HG03045 (cell line): ENCODE measurements at regions not wholly inside any gene's neighbourhood (a gene's known extent, or its start where the extent isn't known, plus 50 kb on each side); places are given as distances from the start of the nearest gene placed in this dataset.

Experiments
- ATAC-seq: cut with Tn5 transposase; IDR thresholded peaks from one replicate; pipeline ENCODE4 v1.9.1; 2021; ENCODE audit warnings: mild to moderate bottlenecking, moderate library complexity; ENCODE audit not compliant: unreplicated experiment

- ATAC-seq, result no peak
Measured at GRCh38 chr3:14307656-14308302, 94.6 kb upstream of the SLC6A6 start.

- no peak for ATAC-seq
Measured at GRCh38 chr3:14311729-14312128, 90.7 kb upstream of the SLC6A6 start.

DNA sequence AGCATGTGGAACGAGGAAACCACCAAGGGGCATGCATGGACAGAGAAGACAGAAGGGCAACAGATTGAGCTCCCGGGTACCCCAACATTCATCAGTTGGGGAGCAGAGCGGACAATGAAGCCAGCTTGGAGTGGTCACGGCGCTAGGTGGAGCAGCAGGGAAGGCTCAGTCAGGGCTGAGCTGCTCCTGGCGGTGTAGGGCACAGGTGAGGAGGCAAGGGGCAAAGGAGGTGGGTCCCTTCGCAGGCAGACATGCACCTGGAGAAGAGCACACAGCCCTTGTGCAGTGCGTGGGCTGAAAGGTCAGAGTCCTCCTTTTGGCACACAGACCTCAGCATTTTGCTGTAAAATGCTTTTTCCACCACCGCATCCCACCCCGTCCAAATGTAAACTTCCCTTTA is 90.0 kb upstream of the SLC6A6 start:
- ATAC-seq, result no peak

- no peak for ATAC-seq
Measured at GRCh38 chr3:14317057-14317553, 85.3 kb upstream of the SLC6A6 start.

GRCh38 chr3:14318646-14319045 is 83.8 kb upstream of the SLC6A6 start:
- ATAC-seq, result no peak

DNA sequence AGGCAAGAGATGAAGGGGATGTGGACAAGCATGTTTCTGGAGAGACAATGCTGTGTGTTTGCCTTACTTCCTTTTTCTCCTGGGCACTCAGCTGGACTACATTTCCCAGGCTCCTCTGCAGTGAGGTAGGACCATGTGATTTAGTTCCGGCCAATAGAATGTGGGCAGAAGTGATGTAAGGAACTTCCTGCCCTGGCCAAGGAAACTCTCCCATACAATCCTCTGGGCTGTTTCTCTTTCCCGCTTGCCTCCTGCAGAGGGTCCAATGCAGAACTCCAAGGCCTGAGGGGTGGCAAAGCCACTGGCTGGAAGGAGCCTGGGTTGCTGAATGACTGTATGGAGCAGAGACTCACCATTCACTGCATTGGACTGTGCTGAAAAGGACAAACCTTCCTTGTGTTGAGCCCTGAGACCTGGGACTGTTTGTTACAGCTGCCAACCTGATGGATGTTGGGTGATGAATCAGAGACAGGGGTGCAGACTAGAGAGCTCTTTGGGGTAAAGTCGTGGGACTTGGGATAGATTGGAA is 82.7 kb upstream of the SLC6A6 start:
- ATAC-seq, result no peak

DNA sequence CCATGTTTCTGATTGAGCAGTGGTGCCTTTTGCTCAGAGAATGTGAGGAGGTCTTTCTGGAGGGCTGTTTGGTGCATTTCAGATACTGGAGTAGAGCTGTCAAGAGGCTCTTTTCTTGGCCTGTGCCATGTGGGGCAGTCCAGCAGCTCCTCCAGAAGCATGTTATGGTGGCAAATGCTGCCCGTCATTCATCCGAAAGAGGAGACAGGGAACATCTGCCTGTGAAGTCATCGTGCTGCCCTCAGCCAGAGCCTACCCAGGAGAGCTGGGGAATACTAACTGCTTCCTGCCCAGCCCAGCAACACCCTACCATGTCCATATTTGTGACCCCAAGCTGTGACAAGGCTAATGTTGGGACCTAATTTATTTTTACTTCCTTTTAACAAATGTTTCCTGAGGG is 82.2 kb upstream of the SLC6A6 start:
- no peak for ATAC-seq

DNA sequence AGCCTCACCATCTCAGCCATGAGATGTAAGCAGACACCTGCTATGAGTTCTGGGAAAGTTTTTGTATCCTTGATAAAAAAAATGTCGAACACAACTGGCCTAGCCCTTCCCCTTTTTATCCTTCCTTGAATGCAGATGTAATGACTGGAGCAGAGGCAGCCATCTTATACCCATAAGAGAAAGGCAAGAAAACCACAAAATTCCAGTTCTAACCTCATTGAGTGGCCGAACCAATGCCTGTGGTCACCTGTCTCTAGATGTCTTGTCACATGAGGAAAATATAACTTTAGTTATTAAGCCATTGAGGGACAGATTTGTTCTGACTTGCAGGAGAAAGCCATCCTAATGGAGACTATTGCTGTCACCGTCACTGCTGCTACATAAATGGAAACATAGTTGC is 80.4 kb upstream of the SLC6A6 start:
- ATAC-seq, result no peak

DNA sequence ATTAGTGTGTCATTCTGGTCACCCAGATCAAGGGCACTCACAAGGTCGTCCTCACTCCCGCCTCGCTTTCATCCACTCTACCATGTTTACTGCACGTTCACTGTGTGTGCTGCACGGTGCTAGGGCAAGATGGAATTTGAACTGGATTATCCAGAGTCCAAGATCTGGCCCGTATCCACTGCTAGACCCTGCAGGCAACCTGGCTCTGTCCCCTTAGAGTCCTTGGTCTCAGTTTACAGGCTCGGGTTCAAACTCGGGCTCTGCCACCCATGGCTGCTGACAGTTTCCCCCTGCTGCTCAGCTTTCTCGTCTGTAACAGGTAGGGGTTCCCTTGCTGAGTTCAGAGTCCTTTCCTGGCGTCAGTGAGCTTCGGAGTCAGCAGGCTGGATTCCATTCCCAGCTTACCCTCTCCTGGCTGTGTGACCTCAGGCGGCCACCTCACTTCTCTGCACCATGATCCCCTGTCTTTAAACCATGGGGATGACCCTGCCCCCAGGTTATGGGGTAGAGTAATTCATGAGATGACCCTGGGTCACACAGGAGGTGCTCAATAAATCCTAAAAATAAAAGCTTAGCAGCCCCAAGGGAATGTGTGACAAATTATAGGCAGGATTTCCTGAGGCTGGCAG is 79.6 kb upstream of the SLC6A6 start:
- ATAC-seq, result no peak

GRCh38 chr3:14323401-14324223 is 78.8 kb upstream of the SLC6A6 start:
- no peak for ATAC-seq

DNA sequence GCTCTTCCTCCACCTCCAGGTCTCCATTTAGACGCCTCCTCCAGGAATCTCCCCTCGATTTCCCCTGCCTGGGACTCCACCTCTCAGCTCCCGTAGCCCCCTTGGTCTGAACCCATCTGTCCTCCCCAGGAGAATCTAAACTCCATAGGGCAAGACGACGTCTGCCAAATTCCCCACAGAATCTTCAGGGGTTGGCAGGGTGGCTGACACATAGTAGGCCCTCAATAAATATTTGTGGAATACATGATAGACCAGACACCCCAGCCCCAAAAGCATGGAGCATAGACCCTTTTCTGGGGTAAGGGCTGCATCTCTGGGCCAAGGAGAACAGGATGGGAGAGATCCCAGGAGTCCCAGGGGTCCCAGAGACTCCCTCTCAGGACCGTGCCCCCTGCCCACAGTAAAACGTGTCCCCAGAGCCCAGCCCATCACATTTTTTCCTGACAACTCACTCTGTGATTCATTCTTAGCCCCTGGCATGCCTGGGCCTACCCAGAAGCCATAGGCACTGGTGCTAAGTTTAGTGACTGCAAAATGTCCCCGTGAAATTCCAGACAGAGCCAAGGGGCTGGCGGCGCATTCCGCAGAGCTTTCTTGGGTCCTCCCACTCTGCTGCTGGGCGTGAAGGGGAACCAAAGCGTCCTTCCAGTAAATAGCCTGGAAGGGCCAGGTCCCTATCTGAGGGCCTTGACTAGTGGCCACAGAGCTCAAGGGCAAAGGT is 78.0 kb upstream of the SLC6A6 start:
- no peak for ATAC-seq

- ATAC-seq, result no peak
Measured at GRCh38 chr3:14328422-14328821, 74.0 kb upstream of the SLC6A6 start.

DNA sequence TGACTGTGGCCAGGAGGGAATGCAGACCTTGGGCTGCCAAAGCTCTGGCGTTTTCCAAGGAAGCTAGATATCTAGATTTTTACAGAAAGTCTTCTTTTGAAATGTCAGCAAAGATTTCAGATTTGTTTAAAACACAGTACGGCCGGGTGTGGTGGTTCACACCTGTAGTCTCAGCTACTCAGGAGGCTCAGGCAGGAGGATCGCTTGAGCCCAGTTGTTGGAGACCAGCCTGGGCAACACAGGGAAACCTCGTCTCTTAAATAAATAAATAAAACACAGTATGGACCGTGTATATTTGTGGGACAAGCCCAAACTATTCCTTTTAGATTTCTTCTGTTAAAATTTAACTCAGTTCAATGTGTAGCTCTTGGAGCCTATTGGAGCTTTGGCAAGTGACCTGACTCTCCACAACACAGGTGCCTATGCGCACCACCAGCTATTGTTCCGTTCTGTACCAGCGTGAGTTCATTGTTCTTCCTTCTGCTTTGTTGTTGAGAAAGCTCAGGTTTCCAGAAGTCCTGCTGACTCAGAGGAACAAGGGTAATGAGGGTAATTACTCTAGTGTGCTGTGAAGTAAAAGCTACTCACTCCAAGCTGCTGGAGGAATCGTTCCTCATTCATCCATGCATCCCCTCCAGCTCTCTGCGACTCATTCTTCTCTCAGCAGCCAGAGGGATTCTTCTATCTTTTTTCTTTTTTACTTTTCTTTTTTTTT is 73.1 kb upstream of the SLC6A6 start:
- no peak for ATAC-seq

DNA sequence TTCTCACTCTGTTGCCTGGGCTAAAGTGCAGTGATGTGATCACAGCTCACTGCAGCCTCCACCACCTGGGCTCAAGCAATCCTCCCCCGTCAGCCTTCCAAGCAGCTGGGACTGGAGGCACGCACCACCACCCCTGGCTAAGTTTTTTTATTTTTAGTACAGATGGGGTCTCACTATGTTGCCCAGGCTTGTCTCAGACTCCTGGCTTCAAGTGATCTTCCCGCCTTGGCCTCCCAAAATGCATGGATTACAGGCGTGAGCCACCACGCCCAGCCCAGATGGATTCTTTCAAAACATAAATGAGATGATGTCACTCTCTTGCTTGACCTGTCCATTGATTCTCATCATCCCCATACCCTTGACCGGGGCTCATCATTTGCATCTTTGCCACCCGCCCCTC is 72.6 kb upstream of the SLC6A6 start:
- no peak for ATAC-seq

- ATAC-seq, result no peak
Measured at GRCh38 chr3:14330508-14330907, 71.9 kb upstream of the SLC6A6 start.

DNA sequence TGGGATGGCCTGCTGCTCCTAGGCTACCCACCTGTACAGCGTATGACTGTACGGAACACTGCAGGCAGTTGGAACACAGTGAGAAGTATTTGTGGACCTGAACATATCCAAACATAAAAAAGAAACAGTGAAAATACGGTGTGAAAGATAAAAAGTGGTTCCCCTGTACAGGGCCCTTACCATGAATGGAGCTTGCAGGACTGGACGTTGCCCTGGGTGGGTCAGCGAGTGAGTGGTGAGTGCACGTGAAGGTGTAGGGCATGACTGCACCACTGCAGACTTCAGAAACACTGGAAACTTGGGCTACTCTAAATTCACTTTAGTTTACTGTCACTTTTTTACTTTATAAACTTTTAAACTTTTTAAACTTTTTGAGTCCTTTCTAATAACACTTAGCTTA is 71.2 kb upstream of the SLC6A6 start:
- ATAC-seq, result no peak

DNA sequence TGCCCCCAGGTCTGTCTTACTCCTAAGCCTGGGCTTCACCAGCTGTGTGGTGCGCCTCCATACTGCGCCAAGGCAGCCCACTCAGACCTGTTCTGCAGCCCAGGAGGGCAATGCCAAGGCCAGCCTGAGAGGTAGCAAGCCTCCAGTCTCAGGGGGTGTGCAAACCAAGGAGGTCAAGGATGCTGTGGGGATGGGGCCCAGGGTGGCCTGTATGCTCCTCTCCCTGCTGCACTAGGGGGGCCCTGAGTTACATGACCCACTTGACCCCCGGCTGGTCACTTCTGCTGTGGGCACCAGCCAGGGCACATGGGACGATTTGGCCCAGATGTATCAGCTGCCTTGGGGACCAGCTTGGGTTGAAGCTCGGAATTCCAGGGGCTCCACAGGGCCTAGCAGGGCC is 70.0 kb upstream of the SLC6A6 start:
- no peak for ATAC-seq

DNA sequence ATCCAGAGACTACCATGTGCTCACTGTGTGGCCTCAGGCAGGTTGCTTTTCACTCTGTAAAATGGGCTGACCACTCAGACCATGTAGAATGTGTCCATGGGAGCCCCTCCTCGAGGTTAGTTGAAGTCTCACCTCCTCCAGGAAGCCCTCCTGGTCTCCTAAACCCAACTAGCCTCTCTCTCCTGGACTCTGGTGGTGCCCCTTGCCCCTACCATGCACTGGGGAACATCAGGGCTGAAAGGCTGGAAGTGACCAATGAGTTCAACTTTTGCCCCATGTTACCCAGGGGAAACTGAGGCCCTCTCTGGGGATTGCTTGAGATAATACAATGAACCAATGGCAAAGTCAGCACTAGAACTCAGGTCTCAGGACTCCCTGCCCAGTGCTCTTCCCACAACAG is 69.2 kb upstream of the SLC6A6 start:
- no peak for ATAC-seq

DNA sequence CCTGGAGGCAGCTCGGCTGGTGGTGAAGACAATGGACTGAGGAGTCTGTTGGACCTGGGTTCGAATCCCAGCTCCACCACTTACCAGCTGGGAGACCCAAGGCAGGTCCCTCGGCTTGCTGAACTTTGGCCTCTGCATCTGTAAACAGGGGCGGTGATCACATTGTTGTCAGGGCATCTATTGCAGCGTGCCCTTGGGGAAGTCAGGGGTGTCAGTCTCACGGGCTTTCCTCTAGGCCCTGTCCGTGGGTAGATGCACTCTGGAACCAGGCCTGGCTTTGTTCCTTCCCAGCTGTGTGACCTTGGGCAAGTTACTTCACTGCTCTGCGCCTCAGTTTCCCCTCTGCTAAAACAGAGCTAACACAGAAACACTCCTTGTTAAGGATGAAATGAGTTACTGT is 68.8 kb upstream of the SLC6A6 start:
- ATAC-seq, result no peak

DNA sequence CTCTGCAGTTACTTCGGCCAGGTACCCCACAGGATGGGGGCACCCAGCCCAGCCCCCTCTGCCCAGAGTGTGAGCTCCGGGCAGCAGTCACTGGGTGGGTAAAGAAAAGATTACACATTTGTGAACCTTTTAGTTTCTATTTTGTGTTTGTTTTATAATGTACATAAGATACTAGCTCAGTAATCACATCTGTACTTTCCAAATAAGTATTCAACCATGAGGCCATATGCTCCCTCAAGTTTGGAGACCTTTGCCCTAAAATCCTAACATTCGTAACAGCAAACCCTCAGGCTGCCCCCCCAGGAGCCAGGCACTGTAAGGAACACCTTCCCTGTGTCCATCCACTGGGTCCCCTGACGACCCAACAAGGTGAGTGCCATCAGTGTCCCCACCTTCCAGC is 68.3 kb upstream of the SLC6A6 start:
- ATAC-seq, result no peak
